HCT116 (cell line): ENCODE measurements at regions not wholly inside any gene's neighbourhood (a gene's known extent, or its start where the extent isn't known, plus 50 kb on each side); places are given as distances from the start of the nearest gene placed in this dataset.

Experiments used
- POLR2A ChIP-seq: IDR thresholded peaks from 2 replicates; pipeline ENCODE4 v1.7.0; 2011; ENCODE audit warnings: borderline replicate concordance; ENCODE audit not compliant: insufficient read depth, insufficient read length; ENCODE audit errors: extremely low read depth
- TF ChIP-seq, protein P1 (sequence below), 3 experiments: fragments of 200-600 bp in 1 of 3; sonication (generic) in 1 of 3; IDR thresholded peaks in 2 of 3; conservative IDR thresholded peaks in 1 of 3; 2 replicates each; pipeline ENCODE4 v1.5.1; 2012 to 2017; ENCODE audit warnings: low read depth in 2 of 3, low read length in 2 of 3, antibody characterized with exemption in 1 of 3, borderline replicate concordance in 1 of 3, control low read depth in 1 of 3, mild to moderate bottlenecking in 1 of 3, mixed read lengths in 1 of 3, mixed run types in 1 of 3, moderate library complexity in 1 of 3; ENCODE audit not compliant: insufficient read depth in 1 of 3
- TF ChIP-seq, protein P2 (sequence below): IDR thresholded peaks from 2 replicates; pipeline ENCODE4 v1.6.1; 2011; ENCODE audit warnings: mild to moderate bottlenecking, low read length, moderate library complexity; ENCODE audit not compliant: insufficient replicate concordance; ENCODE audit errors: extremely low read depth

DNA sequence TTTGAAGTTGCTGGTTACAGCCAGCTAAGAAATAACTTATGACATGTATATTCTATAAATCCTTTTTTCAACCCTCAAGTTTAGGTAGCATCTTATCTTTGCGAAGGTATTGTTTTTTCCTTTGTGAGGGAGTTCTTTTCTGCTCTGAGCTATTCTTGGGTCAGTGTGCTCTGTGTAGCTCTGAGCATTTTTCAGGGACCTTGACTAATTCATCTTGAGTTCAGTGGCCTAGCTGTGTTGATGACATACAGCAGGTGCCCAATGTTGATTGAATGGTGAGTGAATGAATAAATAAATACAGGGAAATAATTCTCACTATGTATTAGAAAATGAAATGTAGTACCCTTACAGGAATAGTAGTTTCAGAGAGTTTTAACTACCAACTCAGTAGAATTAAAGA, 335.3 kb downstream of the IL20RB start:
- TF ChIP-seq, protein P1, sequence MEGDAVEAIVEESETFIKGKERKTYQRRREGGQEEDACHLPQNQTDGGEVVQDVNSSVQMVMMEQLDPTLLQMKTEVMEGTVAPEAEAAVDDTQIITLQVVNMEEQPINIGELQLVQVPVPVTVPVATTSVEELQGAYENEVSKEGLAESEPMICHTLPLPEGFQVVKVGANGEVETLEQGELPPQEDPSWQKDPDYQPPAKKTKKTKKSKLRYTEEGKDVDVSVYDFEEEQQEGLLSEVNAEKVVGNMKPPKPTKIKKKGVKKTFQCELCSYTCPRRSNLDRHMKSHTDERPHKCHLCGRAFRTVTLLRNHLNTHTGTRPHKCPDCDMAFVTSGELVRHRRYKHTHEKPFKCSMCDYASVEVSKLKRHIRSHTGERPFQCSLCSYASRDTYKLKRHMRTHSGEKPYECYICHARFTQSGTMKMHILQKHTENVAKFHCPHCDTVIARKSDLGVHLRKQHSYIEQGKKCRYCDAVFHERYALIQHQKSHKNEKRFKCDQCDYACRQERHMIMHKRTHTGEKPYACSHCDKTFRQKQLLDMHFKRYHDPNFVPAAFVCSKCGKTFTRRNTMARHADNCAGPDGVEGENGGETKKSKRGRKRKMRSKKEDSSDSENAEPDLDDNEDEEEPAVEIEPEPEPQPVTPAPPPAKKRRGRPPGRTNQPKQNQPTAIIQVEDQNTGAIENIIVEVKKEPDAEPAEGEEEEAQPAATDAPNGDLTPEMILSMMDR (IDR thresholded peaks at IDR 0.05 in 2 of 3, conservative IDR thresholded peaks at IDR 0.05 in 1 of 3; ENCODE audit: borderline replicate concordance in 1 of 3, insufficient read depth in 1 of 3, low read depth in 2 of 3, low read length in 2 of 3): no peak
- no peak for TF ChIP-seq POLR2A
- TF ChIP-seq, protein P2, sequence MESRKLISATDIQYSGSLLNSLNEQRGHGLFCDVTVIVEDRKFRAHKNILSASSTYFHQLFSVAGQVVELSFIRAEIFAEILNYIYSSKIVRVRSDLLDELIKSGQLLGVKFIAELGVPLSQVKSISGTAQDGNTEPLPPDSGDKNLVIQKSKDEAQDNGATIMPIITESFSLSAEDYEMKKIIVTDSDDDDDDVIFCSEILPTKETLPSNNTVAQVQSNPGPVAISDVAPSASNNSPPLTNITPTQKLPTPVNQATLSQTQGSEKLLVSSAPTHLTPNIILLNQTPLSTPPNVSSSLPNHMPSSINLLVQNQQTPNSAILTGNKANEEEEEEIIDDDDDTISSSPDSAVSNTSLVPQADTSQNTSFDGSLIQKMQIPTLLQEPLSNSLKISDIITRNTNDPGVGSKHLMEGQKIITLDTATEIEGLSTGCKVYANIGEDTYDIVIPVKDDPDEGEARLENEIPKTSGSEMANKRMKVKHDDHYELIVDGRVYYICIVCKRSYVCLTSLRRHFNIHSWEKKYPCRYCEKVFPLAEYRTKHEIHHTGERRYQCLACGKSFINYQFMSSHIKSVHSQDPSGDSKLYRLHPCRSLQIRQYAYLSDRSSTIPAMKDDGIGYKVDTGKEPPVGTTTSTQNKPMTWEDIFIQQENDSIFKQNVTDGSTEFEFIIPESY: no peak
